Gastrocnemius medialis (tissue), 4 donors: ENCODE measurements at regions not wholly inside any gene's neighbourhood (a gene's known extent, or its start where the extent isn't known, plus 50 kb on each side); places are given as distances from the start of the nearest gene placed in this dataset.

Experiments used
- CTCF ChIP-seq, 5 experiments: fragments of 450-650 bp in 3 of 5; fragments of 200-600 bp in 2 of 5; sonication (generic) in 2 of 5; IDR thresholded peaks in 4 of 5; conservative IDR thresholded peaks in 1 of 5; 1 replicate in 4 of 5; 2 replicates in 1 of 5; pipeline ENCODE4 v1.5.1; 2016 to 2019; ENCODE audit warnings: antibody characterized with exemption in 5 of 5, mild to moderate bottlenecking in 3 of 5, moderate library complexity in 3 of 5
- POLR2A ChIP-seq, 2 donors: fragments of 450-650 bp; IDR thresholded peaks; one replicate each; pipeline ENCODE4 v1.6.1; 2017; ENCODE audit warnings: antibody characterized with exemption in 2 of 2, mild to moderate bottlenecking in 2 of 2, moderate library complexity in 2 of 2

GRCh38 chr3:55333046-55333445, 154.1 kb downstream of the WNT5A start:
- no peak for TF ChIP-seq CTCF (IDR thresholded peaks at IDR 0.05 in 4 of 5, conservative IDR thresholded peaks at IDR 0.05 in 1 of 5)
- no peak for TF ChIP-seq POLR2A (IDR thresholded peaks at IDR 0.05)
